ENCODE measurements at regions not wholly inside any gene's neighbourhood (a gene's known extent, or its start where the extent isn't known, plus 50 kb on each side); places are given as distances from the start of the nearest gene placed in this dataset.

DNA sequence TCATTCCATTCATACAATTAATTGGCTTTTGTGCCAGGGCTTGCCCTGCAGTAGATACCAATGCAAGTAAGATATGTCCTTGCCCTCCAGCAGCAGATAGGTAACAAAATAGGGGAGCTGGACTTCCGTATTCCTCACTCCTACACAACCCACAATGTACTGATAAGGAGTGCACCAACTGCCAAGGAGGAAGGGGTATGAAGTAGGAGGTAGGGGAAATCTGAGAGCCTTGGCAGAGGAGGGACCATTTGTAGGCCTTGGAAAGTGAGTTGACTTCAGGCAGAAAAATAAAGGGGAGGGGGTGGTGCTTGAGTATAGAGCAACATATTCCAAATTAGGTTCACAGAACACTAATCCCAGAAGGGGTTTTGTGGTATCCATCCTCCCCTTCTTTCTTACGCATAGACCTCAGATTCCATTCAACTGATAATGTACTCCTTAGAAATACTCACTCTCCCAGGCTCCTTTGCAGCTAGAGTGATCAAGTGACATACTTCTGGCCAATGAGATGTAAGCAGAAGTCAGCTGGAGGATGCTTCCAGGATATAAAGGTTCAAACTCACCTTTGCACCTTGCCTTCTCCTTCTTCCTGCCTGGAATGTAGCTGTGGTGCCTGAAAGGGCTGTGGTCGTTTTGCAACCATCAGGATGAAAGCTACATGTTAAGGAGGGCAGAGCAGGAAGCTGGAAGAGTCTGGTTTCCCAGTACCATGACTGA, 127.1 kb upstream of the SMAD3 start:
- intact Hi-C loops (cut with DNase I; ENCODE audit: low total_unique reads) = no loop called here
- Histone ChIP-seq H3K27me3 (replicated peaks in 1 of 7) (no peaks in the 10 kb centered on the region), H3K36me3 (no peaks in the 10 kb centered on the region), H3K4me1 (peaks cover 0 to 7% (median 6%) of the 10 kb centered on the region in 6 donors), H3K4me3 (no peak overlapping the region), H3K9me3 (peaks cover 0 to 34% (median 14%) of the 10 kb centered on the region in 8 donors), H3K27ac (no peak overlapping the region)
- DNase-seq = no peak
- 78 to 86% (median 83%) methylated on average over 3 of the region's 3 CpGs for WGBS, 5 donors
- TF ChIP-seq POLR2AphosphoS5 (IDR thresholded peaks at IDR 0.05) (no peak), POLR2A (IDR thresholded peaks at IDR 0.05) (no peak)
- TF ChIP-seq, protein P1, sequence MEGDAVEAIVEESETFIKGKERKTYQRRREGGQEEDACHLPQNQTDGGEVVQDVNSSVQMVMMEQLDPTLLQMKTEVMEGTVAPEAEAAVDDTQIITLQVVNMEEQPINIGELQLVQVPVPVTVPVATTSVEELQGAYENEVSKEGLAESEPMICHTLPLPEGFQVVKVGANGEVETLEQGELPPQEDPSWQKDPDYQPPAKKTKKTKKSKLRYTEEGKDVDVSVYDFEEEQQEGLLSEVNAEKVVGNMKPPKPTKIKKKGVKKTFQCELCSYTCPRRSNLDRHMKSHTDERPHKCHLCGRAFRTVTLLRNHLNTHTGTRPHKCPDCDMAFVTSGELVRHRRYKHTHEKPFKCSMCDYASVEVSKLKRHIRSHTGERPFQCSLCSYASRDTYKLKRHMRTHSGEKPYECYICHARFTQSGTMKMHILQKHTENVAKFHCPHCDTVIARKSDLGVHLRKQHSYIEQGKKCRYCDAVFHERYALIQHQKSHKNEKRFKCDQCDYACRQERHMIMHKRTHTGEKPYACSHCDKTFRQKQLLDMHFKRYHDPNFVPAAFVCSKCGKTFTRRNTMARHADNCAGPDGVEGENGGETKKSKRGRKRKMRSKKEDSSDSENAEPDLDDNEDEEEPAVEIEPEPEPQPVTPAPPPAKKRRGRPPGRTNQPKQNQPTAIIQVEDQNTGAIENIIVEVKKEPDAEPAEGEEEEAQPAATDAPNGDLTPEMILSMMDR (IDR thresholded peaks at IDR 0.05 in 8 of 11, conservative IDR thresholded peaks at IDR 0.05 in 3 of 11) = no peak

DNA sequence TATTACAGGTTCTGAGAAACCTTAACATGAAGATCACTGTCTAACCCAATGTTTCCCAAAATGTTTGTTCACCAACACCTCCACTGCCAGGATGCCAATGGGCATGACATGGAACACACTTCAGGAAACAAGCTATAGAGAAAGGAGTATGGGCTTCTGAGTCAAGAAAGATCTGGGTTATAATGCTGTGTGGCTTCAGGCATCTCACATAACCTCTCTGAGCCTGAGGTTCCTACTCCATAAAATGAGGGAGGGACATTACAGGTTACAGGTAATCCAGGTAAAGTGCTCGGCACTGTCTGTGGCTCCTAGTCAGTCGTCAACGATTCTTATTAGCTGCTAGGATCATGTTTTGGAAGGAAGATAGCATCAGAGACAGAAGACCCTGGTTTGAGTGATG, 126.4 kb upstream of the SMAD3 start:
- H3K9me3 ChIP-seq = peaks cover 0 to 27% (median 8%) of the 10 kb centered on the region in 8 donors
- WGBS, 5 donors = 91 to 100% (median 95%) methylated on average over 3 of the region's 3 CpGs
- no peaks in the 10 kb centered on the region for H3K36me3 ChIP-seq
- no peak for DNase-seq
- H3K27me3 ChIP-seq (replicated peaks in 1 of 7) = no peaks in the 10 kb centered on the region
- H3K4me1 ChIP-seq = peaks cover 0 to 9% (median 6%) of the 10 kb centered on the region in 6 donors
- H3K27ac ChIP-seq = no peak overlapping the region
- no peak overlapping the region for H3K4me3 ChIP-seq
- intact Hi-C loops (cut with DNase I; ENCODE audit: low total_unique reads) = no loop called here
- TF ChIP-seq, protein P1 (IDR thresholded peaks at IDR 0.05 in 8 of 11, conservative IDR thresholded peaks at IDR 0.05 in 3 of 11) = no peak
- TF ChIP-seq POLR2A (IDR thresholded peaks at IDR 0.05) (no peak), POLR2AphosphoS5 (IDR thresholded peaks at IDR 0.05) (no peak)

DNA sequence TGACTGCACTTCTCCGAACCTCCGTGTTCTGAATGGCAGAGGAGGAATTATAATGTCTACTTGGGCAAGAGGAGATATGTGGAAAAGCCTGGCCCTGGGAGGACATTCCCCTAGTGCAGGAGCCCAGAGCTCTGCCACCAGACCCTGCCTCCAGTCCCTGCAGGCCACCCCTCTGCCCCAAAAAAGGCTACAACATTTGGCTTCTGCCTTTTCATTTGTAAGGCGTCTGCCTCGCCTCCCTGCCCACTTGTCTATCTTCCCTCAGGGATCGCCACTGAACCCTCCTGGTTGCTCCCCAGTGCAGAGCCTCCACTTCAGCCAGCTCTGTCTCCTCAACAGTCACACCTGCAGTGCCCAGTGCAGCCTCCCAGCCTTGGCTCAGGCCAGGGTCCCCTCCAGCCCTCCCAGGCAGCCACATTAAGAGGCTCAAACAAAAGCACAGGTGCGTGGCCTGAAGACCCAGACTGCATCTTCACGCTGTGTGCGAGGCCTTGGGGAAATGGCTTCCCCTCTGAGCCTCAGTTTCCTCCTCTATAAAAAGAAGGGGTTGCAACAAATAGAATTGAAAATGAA, 125.9 kb upstream of the SMAD3 start:
- no peak for DNase-seq

DNA sequence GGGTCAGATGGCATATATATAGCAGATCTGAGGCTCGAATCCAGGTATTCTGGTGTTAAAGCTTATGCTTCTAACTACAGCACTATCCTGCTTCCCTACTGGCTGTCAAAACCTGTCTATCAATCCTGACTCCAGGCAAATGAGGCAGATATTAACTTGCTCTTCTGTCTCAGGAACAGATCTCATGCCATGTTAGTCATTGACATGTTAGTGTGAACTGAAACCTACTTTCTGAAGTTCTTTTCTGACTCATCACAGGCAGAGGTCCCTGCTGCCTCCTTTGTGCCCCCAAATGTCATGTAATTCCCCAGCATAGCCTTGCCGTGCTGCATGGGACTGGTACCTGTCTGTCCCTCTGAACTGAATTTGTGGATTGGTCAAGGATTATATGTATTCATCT, 125.0 kb upstream of the SMAD3 start:
- H3K36me3 ChIP-seq = no peaks in the 10 kb centered on the region
- H3K4me3 ChIP-seq = no peak overlapping the region
- intact Hi-C loops (cut with DNase I; ENCODE audit: low total_unique reads) = no loop called here
- TF ChIP-seq POLR2A (IDR thresholded peaks at IDR 0.05) (no peak), POLR2AphosphoS5 (IDR thresholded peaks at IDR 0.05) (no peak)
- TF ChIP-seq, protein P1 (IDR thresholded peaks at IDR 0.05 in 8 of 11, conservative IDR thresholded peaks at IDR 0.05 in 3 of 11) = no peak
- WGBS, 5 donors = 66 to 82% (median 78%) methylated on average over 2 of the region's 2 CpGs
- H3K4me1 ChIP-seq = peaks cover 0 to 13% (median 6%) of the 10 kb centered on the region in 6 donors
- peaks cover 0 to 15% (median 6%) of the 10 kb centered on the region in 8 donors for H3K9me3 ChIP-seq
- no peak overlapping the region for H3K27ac ChIP-seq
- H3K27me3 ChIP-seq (replicated peaks in 1 of 7) = no peaks in the 10 kb centered on the region
- DNase-seq = no peak

More for the DNA sequence above, 125.9 kb upstream of the SMAD3 start:
- Histone ChIP-seq H3K4me1 (peaks cover 0 to 13% (median 6%) of the 10 kb centered on the region in 6 donors), H3K27me3 (replicated peaks in 1 of 7) (no peaks in the 10 kb centered on the region), H3K36me3 (no peaks in the 10 kb centered on the region), H3K27ac (no peak overlapping the region), H3K9me3 (peaks cover 0 to 22% (median 6%) of the 10 kb centered on the region in 8 donors), H3K4me3 (no peak overlapping the region)
- WGBS, 5 donors = 83 to 94% (median 86%) methylated on average over 8 of the region's 8 CpGs
- TF ChIP-seq POLR2AphosphoS5 (IDR thresholded peaks at IDR 0.05) = no peak
- TF ChIP-seq, protein P1 (IDR thresholded peaks at IDR 0.05 in 8 of 11, conservative IDR thresholded peaks at IDR 0.05 in 3 of 11) = no peak
- TF ChIP-seq POLR2A (IDR thresholded peaks at IDR 0.05) = no peak
- intact Hi-C loops (cut with DNase I; ENCODE audit: low total_unique reads) = no loop called here

Data from spleen (tissue), 11 donors.